C4-2B (cell line): ENCODE measurements at regions not wholly inside any gene's neighbourhood (a gene's known extent, or its start where the extent isn't known, plus 50 kb on each side); places are given as distances from the start of the nearest gene placed in this dataset.

Source experiments
- CTCF ChIP-seq: fragments of 450-650 bp; conservative IDR thresholded peaks from 2 replicates; pipeline ENCODE4 v1.5.1; 2017; ENCODE audit warnings: mild to moderate bottlenecking
- ZFX ChIP-seq: fragments of 450-650 bp; IDR thresholded peaks from 2 replicates; pipeline ENCODE4 v1.6.1; 2017

DNA sequence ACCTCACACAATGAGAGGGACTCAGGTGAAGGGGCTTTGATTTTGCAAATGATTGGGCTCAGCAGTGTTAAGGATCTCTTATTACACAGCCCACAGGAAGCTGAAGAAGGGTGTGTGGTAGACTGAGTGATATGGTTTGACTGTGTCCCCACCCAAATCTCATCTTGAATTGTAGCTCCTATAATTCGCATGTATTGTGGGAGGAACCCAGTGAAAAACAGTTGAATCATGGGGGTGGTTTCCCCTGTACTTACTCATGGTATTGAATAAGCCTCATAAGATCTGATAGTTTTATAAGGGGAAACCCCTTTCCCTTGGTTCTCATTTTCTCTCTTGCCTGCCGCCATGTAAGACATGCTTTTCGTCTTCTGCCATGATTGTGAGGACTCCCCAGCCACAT is 132.5 kb upstream of the FBXL7 start:
- TF ChIP-seq CTCF (no peak), ZFX (no peak)
